HG03159 (cell line): ENCODE measurements at regions not wholly inside any gene's neighbourhood (a gene's known extent, or its start where the extent isn't known, plus 50 kb on each side); places are given as distances from the start of the nearest gene placed in this dataset.

Source experiments
- ATAC-seq: cut with Tn5 transposase; IDR thresholded peaks from one replicate; pipeline ENCODE4 v1.9.1; 2021; ENCODE audit warnings: mild to moderate bottlenecking, moderate library complexity; ENCODE audit not compliant: unreplicated experiment

GRCh38 chr11:45366619-45367190 lies 80.6 kb upstream of the SYT13 start:
- ATAC-seq = no peak

- no peak for ATAC-seq
Observed at GRCh38 chr11:45365961-45366618, 79.9 kb upstream of the SYT13 start.

GRCh38 chr11:45362636-45363035 lies 76.5 kb upstream of the SYT13 start:
- no peak for ATAC-seq

GRCh38 chr11:45361551-45361950 lies 75.4 kb upstream of the SYT13 start:
- no peak for ATAC-seq

GRCh38 chr11:45355706-45356041 lies 69.5 kb upstream of the SYT13 start:
- ATAC-seq = no peak

- peak; percentile 94 for ATAC-seq
Observed at GRCh38 chr11:45354976-45355705, 69.0 kb upstream of the SYT13 start.

DNA sequence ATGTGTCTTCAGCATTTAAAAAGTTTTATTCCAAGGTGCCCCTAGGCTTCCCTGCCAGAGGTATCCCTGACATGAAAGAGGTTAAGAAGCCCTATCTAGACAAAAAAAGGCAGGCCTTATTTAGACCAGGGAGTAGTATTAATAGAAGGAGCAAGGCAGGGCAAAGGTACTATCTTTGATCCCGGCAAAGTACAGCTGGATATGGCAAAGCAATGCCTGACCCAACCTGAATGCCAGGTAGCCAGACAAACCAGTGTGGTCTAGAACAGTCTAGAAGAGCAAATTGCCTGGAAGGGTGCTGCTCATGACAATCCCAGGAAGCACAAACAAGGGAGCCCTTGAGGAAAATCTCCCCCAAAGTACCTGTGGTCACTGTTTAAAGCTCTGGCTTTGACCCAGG lies 62.6 kb upstream of the SYT13 start:
- no peak for ATAC-seq

DNA sequence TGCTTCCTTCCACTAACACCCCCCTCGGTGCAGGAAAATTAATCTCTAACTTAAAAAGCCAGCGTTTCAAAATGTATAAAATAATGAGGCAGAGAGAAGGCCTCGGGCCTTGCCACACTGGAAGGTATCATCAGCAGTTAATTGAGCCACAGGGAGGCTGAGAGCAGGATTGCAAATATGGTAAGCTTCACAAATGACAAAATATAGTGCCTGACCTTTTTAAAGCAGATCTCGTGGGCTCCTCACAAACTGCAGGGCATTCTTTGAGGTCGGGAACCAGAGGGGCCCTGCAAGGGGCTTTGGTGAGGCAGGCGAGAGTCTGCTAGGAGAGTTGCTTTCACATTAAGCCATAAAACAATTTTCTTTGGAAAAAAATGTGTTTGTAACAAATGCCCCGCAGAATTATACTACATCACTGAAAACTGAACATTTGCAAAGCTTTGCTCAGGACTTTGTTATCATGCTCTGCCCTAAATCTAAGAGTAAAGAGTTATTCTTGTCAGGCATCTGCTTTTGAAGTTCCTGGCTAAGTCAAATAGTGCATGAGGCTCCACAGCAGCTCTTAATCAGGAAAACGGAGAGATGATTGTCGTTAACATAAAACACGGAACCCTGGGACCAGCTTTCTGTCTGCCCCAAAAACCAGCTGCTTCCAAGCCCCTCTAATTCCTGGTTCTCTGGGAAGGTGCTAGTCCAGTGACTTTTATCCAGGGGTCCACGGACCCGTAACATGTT lies 61.4 kb upstream of the SYT13 start:
- no peak for ATAC-seq

GRCh38 chr11:45345491-45345890 lies 59.4 kb upstream of the SYT13 start:
- ATAC-seq = no peak

DNA sequence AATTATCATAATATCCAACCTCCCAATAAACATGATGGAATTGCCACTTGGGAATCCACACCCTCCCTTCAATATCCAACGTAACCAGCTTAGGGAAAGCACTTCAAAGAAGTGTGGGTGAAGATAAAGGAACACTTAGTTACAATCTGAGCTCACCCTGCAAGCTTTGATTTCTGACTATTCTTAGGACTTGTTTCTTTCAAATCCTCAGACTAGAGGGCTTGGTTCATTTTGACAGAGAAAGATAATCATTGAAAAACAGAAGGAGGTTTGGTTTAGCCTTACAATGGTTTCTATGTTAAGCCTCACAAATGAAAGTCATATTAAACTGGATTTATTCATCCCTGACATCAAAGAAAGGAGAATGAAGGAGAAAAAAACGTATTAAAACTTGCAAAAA lies 57.9 kb upstream of the SYT13 start:
- no peak for ATAC-seq

GRCh38 chr11:45343444-45343843 lies 57.3 kb upstream of the SYT13 start:
- no peak for ATAC-seq

GRCh38 chr11:45341372-45341771 lies 55.2 kb upstream of the SYT13 start:
- ATAC-seq = no peak

- peak; percentile 92 for ATAC-seq
Observed at GRCh38 chr11:45339729-45340519, 53.8 kb upstream of the SYT13 start.

GRCh38 chr11:45337583-45338360 lies 51.6 kb upstream of the SYT13 start:
- no peak for ATAC-seq

- ATAC-seq = no peak
Observed at GRCh38 chr11:45336136-45336535, 50.0 kb upstream of the SYT13 start.
